Lung (tissue), 11 donors: ENCODE measurements at regions not wholly inside any gene's neighbourhood (a gene's known extent, or its start where the extent isn't known, plus 50 kb on each side); places are given as distances from the start of the nearest gene placed in this dataset.

Source experiments
- ATAC-seq: fragments of 200-7000 bp; cut with Tn5 transposase; one replicate; pipeline ENCODE4 v1.9.1; 2020; ENCODE audit warnings: moderate number of reproducible peaks; ENCODE audit not compliant: insufficient read depth, low FRiP score
- DNase-seq, 3 donors: peaks; one replicate each; pipeline ENCODE4 v3.0.0-alpha.2; 2013 to 2017
- H3K27ac ChIP-seq, 2 donors: one replicate each; pipeline ENCODE4 v1.5.1; 2013; ENCODE audit warnings: mild to moderate bottlenecking in 2 of 2, moderate library complexity in 2 of 2, control low read depth in 1 of 2, inconsistent platforms in 1 of 2, low read depth in 1 of 2, low read length in 1 of 2
- H3K27me3 ChIP-seq, 3 donors: one replicate each; pipeline ENCODE4 v1.5.1; 2013; ENCODE audit warnings: low read length in 2 of 3; ENCODE audit not compliant: control insufficient read depth in 3 of 3, insufficient read depth in 3 of 3
- H3K36me3 ChIP-seq, 4 donors: one replicate each; pipeline ENCODE4 v1.5.1; 2013; ENCODE audit warnings: low read length in 4 of 4, mild to moderate bottlenecking in 1 of 4, moderate library complexity in 1 of 4; ENCODE audit not compliant: control insufficient read depth in 4 of 4, insufficient read depth in 4 of 4
- H3K4me1 ChIP-seq, 5 donors: one replicate each; pipeline ENCODE4 v1.5.1; 2013; ENCODE audit warnings: low read length in 5 of 5, mild to moderate bottlenecking in 2 of 5, moderate library complexity in 1 of 5; ENCODE audit not compliant: control insufficient read depth in 5 of 5, insufficient read depth in 5 of 5
- H3K4me3 ChIP-seq: one replicate; pipeline ENCODE4 v1.5.1; 2013; ENCODE audit warnings: mild to moderate bottlenecking, control low read depth, moderate library complexity
- H3K9ac ChIP-seq, 2 donors: one replicate each; pipeline ENCODE4 v1.5.1; 2013; ENCODE audit warnings: low read length in 2 of 2, control low read depth in 1 of 2; ENCODE audit not compliant: insufficient read depth in 1 of 2
- H3K9me3 ChIP-seq, 4 donors: one replicate each; pipeline ENCODE4 v1.5.1; 2013; ENCODE audit warnings: low read length in 3 of 4, mild to moderate bottlenecking in 1 of 4, moderate library complexity in 1 of 4; ENCODE audit not compliant: control insufficient read depth in 4 of 4, insufficient read depth in 3 of 4
- WGBS, 2 donors: extraction: QIAGEN DNeasy Blood & Tissue Kit; methylation state at CpG; one replicate each; pipeline ENCODE4 v1.1.7; 2013; 5-methylcytosine and 5-hydroxymethylcytosine counted together
- TF ChIP-seq, protein P1 (sequence below): IDR thresholded peaks from 2 replicates; pipeline ENCODE4 v1.5.1; 2012; ENCODE audit warnings: mild to moderate bottlenecking; ENCODE audit errors: control extremely low read depth, extremely low read depth
- donor health status: control.
- donor health status: control.
- donor health status: Bipolar disorder and iron deficiency.
- donor health status: healthy.
- donor health status: DM: yes; HTN: yes; CAD: no.

DNA sequence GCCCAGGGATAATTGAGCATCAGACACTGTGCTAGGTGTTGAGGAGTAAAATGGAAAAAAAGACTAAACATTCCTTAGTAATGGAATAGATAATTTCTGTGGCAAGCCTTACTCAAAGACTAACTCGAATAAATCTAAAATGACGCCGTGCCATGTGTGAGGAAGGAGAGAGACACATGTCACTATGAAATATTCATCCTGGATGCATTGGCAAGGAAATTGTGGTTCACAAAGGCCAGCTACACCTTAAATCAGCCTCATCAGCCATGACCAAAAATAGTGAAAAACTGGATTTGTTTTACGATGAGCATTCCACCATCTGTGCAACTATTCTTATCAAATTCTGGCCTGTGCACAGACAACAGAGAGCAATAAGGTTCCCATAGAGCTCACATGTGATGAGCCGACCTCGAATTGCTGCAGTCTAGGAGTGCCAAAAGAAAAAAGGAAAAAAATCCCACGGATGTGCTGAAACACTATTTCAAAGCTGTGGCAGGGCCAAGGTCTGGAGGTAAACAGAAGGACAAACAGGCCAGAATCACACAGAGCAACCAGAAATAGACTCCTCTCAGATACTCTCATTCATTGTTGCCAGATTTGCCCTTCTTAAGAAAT, 505.7 kb downstream of the EFNB2 start:
- TF ChIP-seq, protein P1, sequence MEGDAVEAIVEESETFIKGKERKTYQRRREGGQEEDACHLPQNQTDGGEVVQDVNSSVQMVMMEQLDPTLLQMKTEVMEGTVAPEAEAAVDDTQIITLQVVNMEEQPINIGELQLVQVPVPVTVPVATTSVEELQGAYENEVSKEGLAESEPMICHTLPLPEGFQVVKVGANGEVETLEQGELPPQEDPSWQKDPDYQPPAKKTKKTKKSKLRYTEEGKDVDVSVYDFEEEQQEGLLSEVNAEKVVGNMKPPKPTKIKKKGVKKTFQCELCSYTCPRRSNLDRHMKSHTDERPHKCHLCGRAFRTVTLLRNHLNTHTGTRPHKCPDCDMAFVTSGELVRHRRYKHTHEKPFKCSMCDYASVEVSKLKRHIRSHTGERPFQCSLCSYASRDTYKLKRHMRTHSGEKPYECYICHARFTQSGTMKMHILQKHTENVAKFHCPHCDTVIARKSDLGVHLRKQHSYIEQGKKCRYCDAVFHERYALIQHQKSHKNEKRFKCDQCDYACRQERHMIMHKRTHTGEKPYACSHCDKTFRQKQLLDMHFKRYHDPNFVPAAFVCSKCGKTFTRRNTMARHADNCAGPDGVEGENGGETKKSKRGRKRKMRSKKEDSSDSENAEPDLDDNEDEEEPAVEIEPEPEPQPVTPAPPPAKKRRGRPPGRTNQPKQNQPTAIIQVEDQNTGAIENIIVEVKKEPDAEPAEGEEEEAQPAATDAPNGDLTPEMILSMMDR = no peak
- Histone ChIP-seq H3K27ac (no peak overlapping the region), H3K4me3 (no peak overlapping the region), H3K9ac (no peak overlapping the region), H3K9me3 (no peaks in the 10 kb centered on the region), H3K36me3 (no peaks in the 10 kb centered on the region), H3K27me3 (no peaks in the 10 kb centered on the region), H3K4me1 (peaks cover 0 to 2% (median 0%) of the 10 kb centered on the region in 5 donors)
- WGBS, 2 donors = 82 to 83% methylated on average over 7 of the region's 7 CpGs
- no peak for ATAC-seq
- no peak for DNase-seq

DNA sequence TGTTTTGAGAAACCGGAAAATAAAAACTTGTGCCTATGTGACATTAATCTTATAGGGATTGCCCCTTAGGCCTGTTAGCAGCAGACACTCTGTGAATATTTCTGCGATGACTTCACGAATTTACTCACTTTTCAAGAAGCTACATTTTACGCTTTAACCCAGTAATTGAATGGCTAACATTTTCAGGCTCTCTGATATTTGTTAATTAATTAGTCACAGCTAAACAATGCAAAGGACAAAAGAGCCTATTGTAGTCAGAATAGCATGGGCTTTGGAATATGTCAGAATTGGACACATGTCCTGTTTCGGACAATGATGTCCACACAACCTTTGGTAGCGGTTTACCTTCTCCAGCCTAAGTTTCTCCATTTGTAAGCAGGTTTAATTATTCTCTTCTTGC, 506.6 kb downstream of the EFNB2 start:
- 89 to 93% methylated on average over 6 of the region's 6 CpGs for WGBS, 2 donors
- DNase-seq = no peak
- Histone ChIP-seq H3K27me3 (no peaks in the 10 kb centered on the region), H3K9me3 (no peaks in the 10 kb centered on the region), H3K27ac (no peak overlapping the region), H3K9ac (no peak overlapping the region), H3K4me1 (no peaks in the 10 kb centered on the region), H3K36me3 (no peaks in the 10 kb centered on the region), H3K4me3 (no peak overlapping the region)
- TF ChIP-seq, protein P1 = no peak
- ATAC-seq = no peak

DNA sequence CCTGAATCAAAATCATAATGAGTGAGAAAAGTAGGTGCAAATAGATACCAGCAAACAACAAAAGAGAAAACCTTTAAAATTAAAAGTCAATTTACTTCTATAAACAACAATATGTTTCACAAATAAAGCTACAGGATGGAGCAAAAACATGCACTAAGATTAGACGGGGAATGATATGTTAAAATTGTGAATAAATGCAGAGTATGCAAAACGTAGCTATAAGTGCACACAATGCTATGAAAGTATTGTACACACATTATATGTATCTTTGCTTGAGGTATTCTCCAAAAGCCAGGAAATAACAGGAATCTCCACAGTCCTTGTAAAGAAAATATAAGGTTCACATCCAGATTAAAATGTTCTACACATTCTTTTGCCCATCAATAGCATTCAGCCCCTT, 523.9 kb downstream of the EFNB2 start:
- TF ChIP-seq, protein P1 = no peak
- no peaks in the 10 kb centered on the region for H3K36me3 ChIP-seq
- DNase-seq = no peak
- ATAC-seq = no peak
- no peak overlapping the region for H3K4me3 ChIP-seq
- H3K4me1 ChIP-seq = no peaks in the 10 kb centered on the region
- no peak overlapping the region for H3K27ac ChIP-seq
- H3K27me3 ChIP-seq = no peaks in the 10 kb centered on the region
- no peak overlapping the region for H3K9ac ChIP-seq
- WGBS, 2 donors = 78 to 85% methylated on average over 2 of the region's 2 CpGs
- no peaks in the 10 kb centered on the region for H3K9me3 ChIP-seq

DNA sequence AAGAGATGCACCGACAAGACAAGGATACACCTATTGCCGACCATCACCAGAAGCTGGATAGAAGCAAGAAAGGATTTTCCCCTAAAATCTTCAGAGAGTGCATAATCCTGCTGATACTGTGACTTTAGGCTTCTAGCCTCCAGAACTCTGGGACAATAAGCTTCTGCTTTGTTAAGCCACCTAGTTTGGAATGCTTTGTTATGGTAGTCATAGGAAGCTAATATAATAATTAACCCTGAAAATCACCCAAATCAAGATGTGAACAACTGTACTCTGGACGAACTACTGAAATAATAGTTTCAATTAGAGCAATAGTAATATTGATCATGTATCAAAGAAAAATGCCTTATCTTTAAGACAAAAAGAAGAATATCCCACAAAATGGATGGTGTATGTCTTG, 524.6 kb downstream of the EFNB2 start:
- TF ChIP-seq, protein P1 = no peak
- no peak overlapping the region for H3K4me3 ChIP-seq
- H3K4me1 ChIP-seq = no peaks in the 10 kb centered on the region
- DNase-seq (no peak), ATAC-seq (no peak)
- WGBS, 2 donors = 74 to 93% methylated on average over 3 of the region's 3 CpGs
- H3K36me3 ChIP-seq = no peaks in the 10 kb centered on the region
- H3K9ac ChIP-seq = no peak overlapping the region
- no peaks in the 10 kb centered on the region for H3K9me3 ChIP-seq
- H3K27ac ChIP-seq = no peak overlapping the region
- H3K27me3 ChIP-seq = no peaks in the 10 kb centered on the region
